Activated B cell treated with CpG ODN at 0.5 μM for 24 hours (primary cell): ENCODE measurements at regions not wholly inside any gene's neighbourhood (a gene's known extent, or its start where the extent isn't known, plus 50 kb on each side); places are given as distances from the start of the nearest gene placed in this dataset.

Experiments used
- ATAC-seq: fragments of 200-7000 bp; cut with Tn5 transposase; one replicate; pipeline ENCODE4 v1.10.0; 2021; ENCODE audit warnings: low read depth, mild to moderate bottlenecking, moderate library complexity
- CTCF ChIA-PET: fragments of 350-600 bp; sonication (Branson Sonifier 250); formaldehyde crosslinking; loops from one replicate; lab custom pipeline; 2021; ENCODE audit warnings: antibody characterized with exemption; lab: Charles Lee
- POLR2A ChIA-PET: fragments of 350-600 bp; sonication (Branson Sonifier 250); formaldehyde crosslinking; loops from one replicate; lab custom pipeline; 2021; ENCODE audit warnings: antibody characterized with exemption; lab: Charles Lee
- DNase-seq: peaks from one replicate; pipeline ENCODE4 v3.0.0; 2022
- H3K27ac Mint-ChIP-seq: one replicate; pipeline ENCODE4 v1.8.0; 2020; ENCODE audit warnings: mixed read lengths
- H3K27me3 Mint-ChIP-seq: one replicate; pipeline ENCODE4 v1.8.0; 2021; ENCODE audit warnings: mixed read lengths
- H3K36me3 Mint-ChIP-seq: one replicate; pipeline ENCODE4 v1.8.0; 2021; ENCODE audit warnings: low read depth, mixed read lengths
- H3K4me1 Mint-ChIP-seq: one replicate; pipeline ENCODE4 v1.8.0; 2021; ENCODE audit warnings: mixed read lengths
- H3K4me3 Mint-ChIP-seq: one replicate; pipeline ENCODE4 v1.8.0; 2020; ENCODE audit warnings: mild to moderate bottlenecking, mixed read lengths
- H3K9me3 Mint-ChIP-seq: one replicate; pipeline ENCODE4 v1.8.0; 2020; ENCODE audit warnings: mixed read lengths
- CTCF ChIP-seq: fragments of 200-600 bp; IDR thresholded peaks from one replicate; pipeline ENCODE4 v1.8.0; 2022; ENCODE audit warnings: antibody characterized with exemption, mild to moderate bottlenecking
- intact Hi-C: fragments of 100-400 bp; cut with micrococcal nuclease; formaldehyde crosslinking; loops from one replicate; pipeline ENCODE4 v1.15.1; 2024

- POLR2A ChIA-PET = interaction anchor here (0.6 to 2.8 kb wide), 2 partner anchors 162 to 164 kb away, joined by 3 to 23 read pairs; partner anchors contain the start of gene ARRDC3
- ATAC-seq (no peak), DNase-seq (no peak)
- H3K27me3 Mint-ChIP-seq = peaks cover 3% of the 10 kb centered on the region
- TF ChIP-seq CTCF = no peak
- no peaks in the 10 kb centered on the region for H3K9me3 Mint-ChIP-seq
- no peak overlapping the region for H3K4me3 Mint-ChIP-seq
- CTCF ChIA-PET = interaction anchor here (1.1 to 7.2 kb wide), 8 partner anchors 9 to 203 kb away, joined by 3 to 153 read pairs (median 6); partner anchors contain the start of gene ARRDC3
- no peaks in the 10 kb centered on the region for H3K36me3 Mint-ChIP-seq
- intact Hi-C loops = loop anchor here (2.0 kb wide), 1 partner anchor 116 kb away; no protein-coding TSS in a partner anchor
- no peaks in the 10 kb centered on the region for H3K4me1 Mint-ChIP-seq
- H3K27ac Mint-ChIP-seq = no peak overlapping the region
These were observed 163.9 kb downstream of the ARRDC3 start for GRCh38 chr5:91219091-91219802.

GRCh38 chr5:91217859-91218258 is 165.3 kb downstream of the ARRDC3 start:
- no peak for DNase-seq
- Mint-ChIP-seq H3K27me3 (peaks cover 7% of the 10 kb centered on the region), H3K36me3 (no peaks in the 10 kb centered on the region), H3K27ac (no peak overlapping the region), H3K4me1 (no peaks in the 10 kb centered on the region), H3K9me3 (no peaks in the 10 kb centered on the region), H3K4me3 (no peak overlapping the region)
- no peak for TF ChIP-seq CTCF
- CTCF ChIA-PET = interaction anchor here (7.2 kb wide), 1 partner anchor 168 kb away, joined by 153 read pairs; the partner anchor contains the start of gene ARRDC3
- ATAC-seq = no peak
- POLR2A ChIA-PET = interaction anchor here (2.8 kb wide), 1 partner anchor 166 kb away, joined by 23 read pairs; the partner anchor contains the start of gene ARRDC3
- intact Hi-C loops = loop anchor here (2.0 kb wide), 1 partner anchor 115 kb away; no protein-coding TSS in a partner anchor

GRCh38 chr5:91214571-91214970 is 168.5 kb downstream of the ARRDC3 start:
- H3K4me3 Mint-ChIP-seq = no peak overlapping the region
- no peaks in the 10 kb centered on the region for H3K36me3 Mint-ChIP-seq
- peaks cover 7% of the 10 kb centered on the region for H3K27me3 Mint-ChIP-seq
- H3K27ac Mint-ChIP-seq = no peak overlapping the region
- intact Hi-C loops = no loop called here
- DNase-seq (no peak), ATAC-seq (no peak)
- TF ChIP-seq CTCF = no peak
- ChIA-PET POLR2A (no interaction called here), CTCF (no interaction called here)
- no peaks in the 10 kb centered on the region for H3K4me1 Mint-ChIP-seq
- H3K9me3 Mint-ChIP-seq = no peaks in the 10 kb centered on the region
